Epithelial cell of proximal tubule (primary cell): ENCODE measurements at regions not wholly inside any gene's neighbourhood (a gene's known extent, or its start where the extent isn't known, plus 50 kb on each side); places are given as distances from the start of the nearest gene placed in this dataset.

Experiments
- DNase-seq: peaks from one replicate; pipeline ENCODE4 v3.0.0-alpha.2; 2011; ENCODE audit warnings: low read depth
- H3K4me3 ChIP-seq: 2 replicates; pipeline ENCODE4 v1.5.1; 2011; ENCODE audit warnings: low read depth, mild to moderate bottlenecking, low read length
- CTCF ChIP-seq: conservative IDR thresholded peaks from 2 replicates; pipeline ENCODE4 v1.5.1; 2012; ENCODE audit warnings: low read depth, mild to moderate bottlenecking, low read length

- TF ChIP-seq CTCF = peak; percentile 17
- DNase-seq = no peak
Observed at GRCh38 chr5:114062932-114063867, 298.7 kb upstream of the KCNN2 start.

GRCh38 chr5:114065912-114066311 is 296.0 kb upstream of the KCNN2 start:
- H3K4me3 ChIP-seq = no peak overlapping the region
- no peak for DNase-seq
- no peak for TF ChIP-seq CTCF

More at GRCh38 chr5:114062932-114063867, 298.7 kb upstream of the KCNN2 start:
- H3K4me3 ChIP-seq = no peak overlapping the region

DNA sequence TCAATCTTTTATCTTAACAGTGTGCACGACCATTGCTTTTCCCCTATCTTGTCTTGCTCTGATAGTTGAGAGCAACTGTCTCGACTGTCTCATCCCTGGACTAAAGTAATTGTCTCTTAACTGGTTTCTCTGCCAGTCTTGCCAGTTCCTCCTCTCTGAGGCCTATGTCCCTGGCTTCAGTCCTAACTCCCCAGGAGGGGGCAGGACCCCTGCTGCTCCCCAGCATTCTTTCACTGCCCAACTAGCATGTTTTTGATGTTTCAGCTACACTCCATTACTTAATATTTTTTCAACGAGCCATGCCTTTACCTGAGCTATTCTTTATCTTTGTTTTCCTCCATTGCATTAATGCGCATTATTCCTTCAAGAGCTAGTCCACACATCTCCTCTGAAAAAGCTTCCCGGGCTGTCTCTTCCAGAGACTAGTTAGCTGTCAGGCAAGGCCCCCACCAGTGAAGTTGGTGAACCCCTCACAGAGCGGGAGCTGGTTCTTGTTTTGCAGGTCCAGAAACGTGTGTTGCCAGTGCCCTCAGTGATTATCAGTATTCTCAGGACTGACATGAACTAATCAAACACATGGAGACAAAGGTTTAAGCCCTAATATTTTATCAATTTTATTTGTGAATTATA is 291.7 kb upstream of the KCNN2 start:
- no peak for TF ChIP-seq CTCF

GRCh38 chr5:114089259-114089658 is 272.6 kb upstream of the KCNN2 start:
- H3K4me3 ChIP-seq = no peak overlapping the region
- DNase-seq = no peak
- TF ChIP-seq CTCF = no peak

More for the DNA sequence above, 291.7 kb upstream of the KCNN2 start:
- DNase-seq = no peak
- H3K4me3 ChIP-seq = no peak overlapping the region

- DNase-seq = no peak
- no peak overlapping the region for H3K4me3 ChIP-seq
- TF ChIP-seq CTCF = no peak
Observed at GRCh38 chr5:114097570-114097969, 264.3 kb upstream of the KCNN2 start.

- no peak for DNase-seq
- TF ChIP-seq CTCF = no peak
- no peak overlapping the region for H3K4me3 ChIP-seq
Observed at GRCh38 chr5:114099161-114099560, 262.7 kb upstream of the KCNN2 start.
